Thoracic aorta (tissue), 2 donors: ENCODE measurements at regions not wholly inside any gene's neighbourhood (a gene's known extent, or its start where the extent isn't known, plus 50 kb on each side); places are given as distances from the start of the nearest gene placed in this dataset.

ENCODE experiments used
- ATAC-seq: fragments of 150-250 bp; one replicate; pipeline ENCODE4 v1.8.0; 2017; ENCODE audit warnings: low read depth; ENCODE audit not compliant: insufficient number of reproducible peaks, low FRiP score
- DNase-seq: peaks from one replicate; pipeline ENCODE4 v3.0.0-alpha.2; 2020; ENCODE audit warnings: low spot score
- H3K27ac ChIP-seq, 2 donors: fragments of 200-600 bp; sonication (generic); 1 replicate in 1 of 2; 2 replicates in 1 of 2; pipeline ENCODE4 v1.5.1; 2016; ENCODE audit warnings: mild to moderate bottlenecking in 2 of 2, moderate library complexity in 2 of 2
- H3K27me3 ChIP-seq: fragments of 200-600 bp; sonication (generic); replicated peaks from 2 replicates; pipeline ENCODE4 v1.6.0; 2016; ENCODE audit warnings: mild to moderate bottlenecking; ENCODE audit not compliant: insufficient read depth
- H3K36me3 ChIP-seq: fragments of 200-600 bp; sonication (generic); one replicate; pipeline ENCODE4 v1.5.1; 2016
- H3K4me1 ChIP-seq, 2 donors: fragments of 200-600 bp; sonication (generic); 1 replicate in 1 of 2; 2 replicates in 1 of 2; pipeline versions ENCODE4 v1.5.1 to v1.6.0; 2016; ENCODE audit warnings: low read depth in 2 of 2, mild to moderate bottlenecking in 1 of 2; ENCODE audit not compliant: control insufficient read depth in 1 of 2
- H3K4me3 ChIP-seq: fragments of 200-600 bp; sonication (generic); 2 replicates; pipeline ENCODE4 v1.5.1; 2016; ENCODE audit warnings: mild to moderate bottlenecking
- H3K9me3 ChIP-seq: fragments of 200-600 bp; sonication (generic); 2 replicates; pipeline ENCODE4 v1.5.1; 2016
- CTCF ChIP-seq: fragments of 200-600 bp; sonication (generic); IDR thresholded peaks from one replicate; pipeline ENCODE4 v1.5.1; 2019; ENCODE audit warnings: antibody characterized with exemption

GRCh38 chr13:94946039-94946438 is 233.7 kb upstream of the SOX21 start:
- TF ChIP-seq CTCF = no peak
- Histone ChIP-seq H3K4me1 (no peaks in the 10 kb centered on the region), H3K36me3 (no peaks in the 10 kb centered on the region), H3K9me3 (no peaks in the 10 kb centered on the region), H3K27me3 (no peaks in the 10 kb centered on the region), H3K27ac (no peak overlapping the region), H3K4me3 (no peak overlapping the region)
- DNase-seq = no peak
- no peak for ATAC-seq

GRCh38 chr13:94938124-94938523 is 225.8 kb upstream of the SOX21 start:
- TF ChIP-seq CTCF = no peak
- H3K27ac ChIP-seq = no peak overlapping the region
- H3K36me3 ChIP-seq = no peaks in the 10 kb centered on the region
- no peaks in the 10 kb centered on the region for H3K4me1 ChIP-seq
- ATAC-seq (no peak), DNase-seq (no peak)
- H3K4me3 ChIP-seq = no peak overlapping the region
- no peaks in the 10 kb centered on the region for H3K9me3 ChIP-seq
- no peaks in the 10 kb centered on the region for H3K27me3 ChIP-seq

- H3K27ac ChIP-seq = no peak overlapping the region
- no peak for TF ChIP-seq CTCF
- no peaks in the 10 kb centered on the region for H3K9me3 ChIP-seq
- H3K27me3 ChIP-seq = no peaks in the 10 kb centered on the region
- no peaks in the 10 kb centered on the region for H3K36me3 ChIP-seq
- DNase-seq = no peak
- no peak for ATAC-seq
- H3K4me3 ChIP-seq = no peak overlapping the region
- H3K4me1 ChIP-seq = no peaks in the 10 kb centered on the region
These were observed 224.3 kb upstream of the SOX21 start for GRCh38 chr13:94936633-94937032.

GRCh38 chr13:94933936-94934335 is 221.6 kb upstream of the SOX21 start:
- no peak overlapping the region for H3K4me3 ChIP-seq
- ATAC-seq (no peak), DNase-seq (no peak)
- no peaks in the 10 kb centered on the region for H3K36me3 ChIP-seq
- no peak for TF ChIP-seq CTCF
- no peaks in the 10 kb centered on the region for H3K9me3 ChIP-seq
- no peak overlapping the region for H3K27ac ChIP-seq
- no peaks in the 10 kb centered on the region for H3K4me1 ChIP-seq
- H3K27me3 ChIP-seq = no peaks in the 10 kb centered on the region

DNA sequence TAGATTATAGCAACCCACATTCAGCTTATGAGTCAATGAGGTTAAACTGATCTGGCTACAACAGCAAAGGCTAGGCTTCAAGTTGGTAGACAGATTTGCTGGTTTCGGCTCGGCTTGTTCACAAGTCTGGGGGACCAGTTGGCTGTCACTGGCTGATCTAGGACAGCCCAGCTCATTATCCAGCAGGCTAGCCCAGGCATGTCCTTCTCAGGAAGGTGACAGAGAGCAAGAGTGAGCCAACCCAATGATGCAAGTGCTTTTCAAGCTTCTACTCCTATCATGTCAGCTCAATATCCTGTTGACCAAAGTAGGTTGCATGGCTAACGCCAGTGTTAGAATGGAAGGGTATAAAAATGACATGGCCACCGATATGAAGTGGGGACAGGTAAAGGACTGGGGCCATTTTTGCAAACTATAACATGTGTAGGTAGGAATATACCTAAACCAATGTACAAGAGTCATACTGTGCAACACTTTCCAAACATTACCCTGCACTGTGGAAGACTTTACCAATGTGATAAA is 220.9 kb upstream of the SOX21 start:
- H3K9me3 ChIP-seq = no peaks in the 10 kb centered on the region
- H3K36me3 ChIP-seq = no peaks in the 10 kb centered on the region
- ATAC-seq = no peak
- DNase-seq = no peak
- TF ChIP-seq CTCF = no peak
- H3K27ac ChIP-seq = no peak overlapping the region
- H3K4me1 ChIP-seq = no peaks in the 10 kb centered on the region
- no peak overlapping the region for H3K4me3 ChIP-seq
- H3K27me3 ChIP-seq = no peaks in the 10 kb centered on the region
